Ovary (tissue), 3 donors: ENCODE measurements at regions not wholly inside any gene's neighbourhood (a gene's known extent, or its start where the extent isn't known, plus 50 kb on each side); places are given as distances from the start of the nearest gene placed in this dataset.

Experiments
- POLR2A ChIP-seq: fragments of 450-650 bp; IDR thresholded peaks from one replicate; pipeline ENCODE4 v1.6.1; 2017; ENCODE audit warnings: antibody characterized with exemption, mild to moderate bottlenecking, moderate library complexity
- TF ChIP-seq, protein P1 (sequence below), 3 donors: fragments of 450-650 bp in 2 of 3; fragments of 200-600 bp in 1 of 3; IDR thresholded peaks; one replicate each; pipeline versions ENCODE4 v1.5.1 to v1.8.0; 2016 to 2022; ENCODE audit warnings: antibody characterized with exemption in 3 of 3, mild to moderate bottlenecking in 1 of 3
- donor health status: DM: no; HTN: no; CAD: no.

DNA sequence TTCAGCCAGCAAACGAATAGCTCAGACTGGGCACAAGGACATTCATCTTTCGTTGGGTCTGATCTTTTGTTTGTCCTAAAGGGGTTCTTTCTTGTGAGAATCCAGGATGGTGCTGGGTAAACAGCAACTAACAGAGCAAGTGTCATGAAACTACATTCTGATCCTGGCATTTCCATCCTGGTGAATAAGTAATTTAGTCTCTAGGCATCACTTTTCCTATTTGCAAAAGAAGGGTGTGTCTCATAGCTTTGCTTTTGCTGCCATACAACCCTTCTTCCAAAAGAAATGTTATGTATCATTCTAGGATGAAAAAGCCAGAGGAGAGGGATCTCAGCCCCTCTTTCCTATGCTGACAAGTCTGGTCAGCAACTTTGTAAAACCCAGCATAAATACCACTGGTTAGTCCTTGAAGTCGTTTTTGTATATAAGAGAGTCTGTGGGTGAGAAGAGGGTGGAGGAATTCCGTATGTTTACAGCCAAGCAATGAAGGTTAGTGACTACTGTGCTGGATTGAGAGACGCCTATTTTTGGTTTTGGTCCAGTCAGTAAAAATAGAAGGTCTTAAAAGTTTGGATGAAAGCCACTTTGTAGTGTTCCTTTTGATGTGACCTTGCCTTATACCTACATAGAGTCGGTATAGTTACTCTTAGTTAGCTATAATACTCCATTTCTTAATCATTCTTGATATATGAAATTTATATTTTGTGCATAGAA is 88.4 kb upstream of the SLC25A13 start:
- TF ChIP-seq, protein P1, sequence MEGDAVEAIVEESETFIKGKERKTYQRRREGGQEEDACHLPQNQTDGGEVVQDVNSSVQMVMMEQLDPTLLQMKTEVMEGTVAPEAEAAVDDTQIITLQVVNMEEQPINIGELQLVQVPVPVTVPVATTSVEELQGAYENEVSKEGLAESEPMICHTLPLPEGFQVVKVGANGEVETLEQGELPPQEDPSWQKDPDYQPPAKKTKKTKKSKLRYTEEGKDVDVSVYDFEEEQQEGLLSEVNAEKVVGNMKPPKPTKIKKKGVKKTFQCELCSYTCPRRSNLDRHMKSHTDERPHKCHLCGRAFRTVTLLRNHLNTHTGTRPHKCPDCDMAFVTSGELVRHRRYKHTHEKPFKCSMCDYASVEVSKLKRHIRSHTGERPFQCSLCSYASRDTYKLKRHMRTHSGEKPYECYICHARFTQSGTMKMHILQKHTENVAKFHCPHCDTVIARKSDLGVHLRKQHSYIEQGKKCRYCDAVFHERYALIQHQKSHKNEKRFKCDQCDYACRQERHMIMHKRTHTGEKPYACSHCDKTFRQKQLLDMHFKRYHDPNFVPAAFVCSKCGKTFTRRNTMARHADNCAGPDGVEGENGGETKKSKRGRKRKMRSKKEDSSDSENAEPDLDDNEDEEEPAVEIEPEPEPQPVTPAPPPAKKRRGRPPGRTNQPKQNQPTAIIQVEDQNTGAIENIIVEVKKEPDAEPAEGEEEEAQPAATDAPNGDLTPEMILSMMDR (IDR thresholded peaks at IDR 0.05) = no peak
- no peak for TF ChIP-seq POLR2A
